Activated T-helper 2 cell treated with anti-CD3 and anti-CD28 coated beads, Interferon-gamma antibody, Interleukin-2, Interleukin-4, amounts not matched to agents 10 μg/mL and 5 μg/mL and 100 μg/mL, durations not matched to agents 14 hours and 24 hours and 36 hours (primary cell): ENCODE measurements at regions not wholly inside any gene's neighbourhood (a gene's known extent, or its start where the extent isn't known, plus 50 kb on each side); places are given as distances from the start of the nearest gene placed in this dataset.
"Not testable (repeated sequence)": the region's sequence is repeated elsewhere in the genome, so short reads cannot be mapped to it uniquely, and the experiment has no call there.

Experiments used
- DNase-seq: peaks from one replicate; pipeline ENCODE4 v3.0.0; 2021; ENCODE audit warnings: low spot score
- H3K27ac Mint-ChIP-seq: one replicate; pipeline ENCODE4 v1.8.0; 2021; ENCODE audit warnings: mixed read lengths
- H3K27me3 Mint-ChIP-seq: one replicate; pipeline ENCODE4 v1.8.0; 2021; ENCODE audit warnings: low read depth, mixed read lengths
- H3K36me3 Mint-ChIP-seq: one replicate; pipeline ENCODE4 v1.8.0; 2021; ENCODE audit warnings: low read depth, mixed read lengths
- H3K4me1 Mint-ChIP-seq: one replicate; pipeline ENCODE4 v1.8.0; 2021; ENCODE audit warnings: low read depth, mixed read lengths
- H3K4me3 Mint-ChIP-seq: one replicate; pipeline ENCODE4 v1.8.0; 2021; ENCODE audit warnings: low read depth, mild to moderate bottlenecking, moderate library complexity, mixed read lengths
- H3K9me3 Mint-ChIP-seq: one replicate; pipeline ENCODE4 v1.8.0; 2021; ENCODE audit warnings: mixed read lengths
- intact Hi-C: fragments of 100-400 bp; cut with micrococcal nuclease; formaldehyde crosslinking; loops from one replicate; pipeline ENCODE4 v1.15.1; 2023

DNA sequence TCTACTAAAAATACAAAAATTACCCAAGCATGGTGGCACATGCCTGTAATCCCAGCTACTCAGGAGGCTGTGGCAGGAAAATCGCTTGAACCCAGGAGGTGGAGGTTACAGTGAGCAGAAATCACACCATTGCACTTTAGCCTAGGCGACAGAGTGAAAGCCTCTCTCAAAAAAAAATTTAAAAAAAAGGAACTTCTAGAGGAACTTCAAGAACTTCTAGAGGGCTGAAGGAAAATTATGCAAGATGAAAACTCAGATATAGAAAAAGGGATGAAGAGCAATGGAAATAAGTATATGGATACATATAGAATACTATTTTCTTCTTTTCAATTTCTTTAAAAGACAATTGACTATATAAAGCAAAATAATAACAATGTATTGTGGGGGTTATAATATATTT, 51.2 kb upstream of the PRR5 start:
- no peak for DNase-seq
- intact Hi-C loops: no loop called here
- H3K36me3 Mint-ChIP-seq: no peaks in the 10 kb centered on the region
- no peaks in the 10 kb centered on the region for H3K9me3 Mint-ChIP-seq
- H3K4me1 Mint-ChIP-seq: no peaks in the 10 kb centered on the region
- H3K27ac Mint-ChIP-seq: no peak overlapping the region
- H3K4me3 Mint-ChIP-seq: no peak overlapping the region
- peaks cover 7% of the 10 kb centered on the region for H3K27me3 Mint-ChIP-seq

GRCh38 chr22:44648821-44649565, 53.0 kb upstream of the PRR5 start:
- Mint-ChIP-seq H3K27ac (no peak overlapping the region), H3K4me1 (no peaks in the 10 kb centered on the region), H3K4me3 (no peak overlapping the region), H3K27me3 (peaks cover 8% of the 10 kb centered on the region), H3K9me3 (no peaks in the 10 kb centered on the region), H3K36me3 (no peaks in the 10 kb centered on the region)
- no peak for DNase-seq
- intact Hi-C loops: no loop called here

- intact Hi-C loops: no loop called here
- H3K9me3 Mint-ChIP-seq: no peaks in the 10 kb centered on the region
- no peak for DNase-seq
- peaks cover 11% of the 10 kb centered on the region for H3K27me3 Mint-ChIP-seq
- no peaks in the 10 kb centered on the region for H3K36me3 Mint-ChIP-seq
- no peak overlapping the region for H3K27ac Mint-ChIP-seq
- no peak overlapping the region for H3K4me3 Mint-ChIP-seq
- H3K4me1 Mint-ChIP-seq: no peaks in the 10 kb centered on the region
Measured at GRCh38 chr22:44648085-44648820, 53.8 kb upstream of the PRR5 start.

DNA sequence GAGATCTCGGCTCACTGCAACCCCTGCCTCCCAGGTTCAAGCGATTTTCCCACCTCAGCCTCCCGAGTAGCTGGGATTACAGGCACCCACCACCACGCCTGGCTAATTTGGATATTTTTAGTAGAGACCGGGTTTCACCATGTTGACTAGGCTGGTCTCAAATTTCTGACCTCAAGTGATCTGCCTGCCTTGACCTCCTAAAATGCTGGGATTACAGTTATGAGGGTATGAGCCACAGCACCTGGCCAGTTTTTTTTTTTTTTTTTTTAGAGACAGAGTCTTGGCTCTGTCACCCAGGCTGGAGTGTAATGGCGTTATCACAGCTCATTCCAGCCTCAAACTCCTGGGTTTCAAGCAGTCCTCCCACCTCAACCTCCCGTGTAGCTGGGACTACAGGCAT, 54.9 kb upstream of the PRR5 start:
- H3K36me3 Mint-ChIP-seq: no peaks in the 10 kb centered on the region
- H3K4me3 Mint-ChIP-seq: no peak overlapping the region
- intact Hi-C loops: no loop called here

DNA sequence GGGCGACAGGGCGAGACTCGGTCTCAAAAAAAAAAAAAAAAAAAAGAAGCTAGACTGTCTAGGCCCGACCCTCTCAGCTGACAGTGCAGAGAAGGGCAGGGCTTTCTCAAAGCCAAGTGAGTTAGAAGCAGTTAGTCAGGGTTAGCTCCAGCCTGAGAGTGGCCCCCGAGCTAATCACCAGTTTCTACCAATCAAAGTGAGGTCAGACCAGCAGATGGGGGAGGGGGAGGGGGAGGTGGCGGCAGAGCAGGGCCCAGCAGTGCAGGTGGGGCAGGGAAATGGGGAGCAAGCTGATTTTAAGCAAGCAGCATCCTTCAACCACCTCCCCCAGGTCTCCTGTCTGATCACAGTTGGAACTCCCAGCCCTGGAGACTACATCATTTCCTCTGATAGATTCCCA, 55.3 kb upstream of the PRR5 start:
- intact Hi-C loops: no loop called here
- no peak for DNase-seq
- Mint-ChIP-seq H3K27ac (no peak overlapping the region), H3K4me3 (no peak overlapping the region), H3K9me3 (no peaks in the 10 kb centered on the region), H3K36me3 (no peaks in the 10 kb centered on the region), H3K4me1 (no peaks in the 10 kb centered on the region), H3K27me3 (peaks cover 11% of the 10 kb centered on the region)

More for the DNA sequence above, 54.9 kb upstream of the PRR5 start:
- no peak overlapping the region for H3K27ac Mint-ChIP-seq
- no peak for DNase-seq
- no peaks in the 10 kb centered on the region for H3K9me3 Mint-ChIP-seq
- H3K27me3 Mint-ChIP-seq: peaks cover 11% of the 10 kb centered on the region
- H3K4me1 Mint-ChIP-seq: no peaks in the 10 kb centered on the region

- Mint-ChIP-seq H3K27me3 (peaks cover 11% of the 10 kb centered on the region), H3K9me3 (no peaks in the 10 kb centered on the region), H3K36me3 (no peaks in the 10 kb centered on the region), H3K27ac (no peak overlapping the region), H3K4me3 (no peak overlapping the region), H3K4me1 (no peaks in the 10 kb centered on the region)
- no peak for DNase-seq
- intact Hi-C loops: no loop called here
Measured at GRCh38 chr22:44646141-44646540, 55.9 kb upstream of the PRR5 start.

DNA sequence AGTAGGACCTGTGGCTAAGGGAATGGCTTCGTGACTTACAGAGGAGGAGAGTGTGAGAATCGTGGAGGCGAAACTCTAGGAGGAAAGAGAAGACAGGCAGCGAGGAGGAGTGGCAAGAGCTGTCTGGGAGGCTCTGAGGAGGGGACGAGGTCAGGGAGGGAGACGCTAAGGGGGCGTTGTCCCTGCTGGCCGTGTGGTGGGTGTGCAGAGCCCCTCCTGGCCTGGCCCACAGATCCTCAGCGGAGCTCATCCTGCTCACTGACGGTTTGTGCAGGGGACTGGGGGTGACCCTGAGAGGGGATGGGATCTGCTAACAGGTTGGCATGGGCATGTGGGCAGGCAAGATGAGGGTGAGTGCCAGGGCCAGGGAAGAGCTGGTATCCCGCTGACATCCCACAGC, 56.5 kb upstream of the PRR5 start:
- Mint-ChIP-seq H3K27ac (no peak overlapping the region), H3K36me3 (no peaks in the 10 kb centered on the region), H3K9me3 (no peaks in the 10 kb centered on the region), H3K27me3 (peaks cover 8% of the 10 kb centered on the region), H3K4me3 (no peak overlapping the region), H3K4me1 (no peaks in the 10 kb centered on the region)
- no peak for DNase-seq
- intact Hi-C loops: no loop called here

- H3K36me3 Mint-ChIP-seq: no peaks in the 10 kb centered on the region
- H3K27me3 Mint-ChIP-seq: peaks cover 8% of the 10 kb centered on the region
- no peaks in the 10 kb centered on the region for H3K4me1 Mint-ChIP-seq
- intact Hi-C loops: no loop called here
- no peak overlapping the region for H3K27ac Mint-ChIP-seq
- no peaks in the 10 kb centered on the region for H3K9me3 Mint-ChIP-seq
- no peak for DNase-seq
- H3K4me3 Mint-ChIP-seq: no peak overlapping the region
Measured at GRCh38 chr22:44645083-44645482, 56.9 kb upstream of the PRR5 start.

GRCh38 chr22:44643526-44644101, 58.4 kb upstream of the PRR5 start:
- H3K4me3 Mint-ChIP-seq, H3K9me3 Mint-ChIP-seq, H3K27ac Mint-ChIP-seq, DNase-seq, H3K4me1 Mint-ChIP-seq, intact Hi-C loops, H3K27me3 Mint-ChIP-seq, H3K36me3 Mint-ChIP-seq: not testable (repeated sequence)

- H3K9me3 Mint-ChIP-seq: no peaks in the 10 kb centered on the region
- no peak overlapping the region for H3K27ac Mint-ChIP-seq
- H3K36me3 Mint-ChIP-seq: no peaks in the 10 kb centered on the region
- DNase-seq: no peak
- H3K27me3 Mint-ChIP-seq: peaks cover 6% of the 10 kb centered on the region
- H3K4me3 Mint-ChIP-seq: no peak overlapping the region
- intact Hi-C loops: no loop called here
- no peaks in the 10 kb centered on the region for H3K4me1 Mint-ChIP-seq
Measured at GRCh38 chr22:44642096-44642644, 59.8 kb upstream of the PRR5 start.

- no peaks in the 10 kb centered on the region for H3K36me3 Mint-ChIP-seq
- H3K27ac Mint-ChIP-seq: no peak overlapping the region
- peaks cover 9% of the 10 kb centered on the region for H3K27me3 Mint-ChIP-seq
- intact Hi-C loops: no loop called here
- no peaks in the 10 kb centered on the region for H3K4me1 Mint-ChIP-seq
- H3K4me3 Mint-ChIP-seq: no peak overlapping the region
- no peaks in the 10 kb centered on the region for H3K9me3 Mint-ChIP-seq
- DNase-seq: no peak
Measured at GRCh38 chr22:44640618-44641155, 61.3 kb upstream of the PRR5 start.

DNA sequence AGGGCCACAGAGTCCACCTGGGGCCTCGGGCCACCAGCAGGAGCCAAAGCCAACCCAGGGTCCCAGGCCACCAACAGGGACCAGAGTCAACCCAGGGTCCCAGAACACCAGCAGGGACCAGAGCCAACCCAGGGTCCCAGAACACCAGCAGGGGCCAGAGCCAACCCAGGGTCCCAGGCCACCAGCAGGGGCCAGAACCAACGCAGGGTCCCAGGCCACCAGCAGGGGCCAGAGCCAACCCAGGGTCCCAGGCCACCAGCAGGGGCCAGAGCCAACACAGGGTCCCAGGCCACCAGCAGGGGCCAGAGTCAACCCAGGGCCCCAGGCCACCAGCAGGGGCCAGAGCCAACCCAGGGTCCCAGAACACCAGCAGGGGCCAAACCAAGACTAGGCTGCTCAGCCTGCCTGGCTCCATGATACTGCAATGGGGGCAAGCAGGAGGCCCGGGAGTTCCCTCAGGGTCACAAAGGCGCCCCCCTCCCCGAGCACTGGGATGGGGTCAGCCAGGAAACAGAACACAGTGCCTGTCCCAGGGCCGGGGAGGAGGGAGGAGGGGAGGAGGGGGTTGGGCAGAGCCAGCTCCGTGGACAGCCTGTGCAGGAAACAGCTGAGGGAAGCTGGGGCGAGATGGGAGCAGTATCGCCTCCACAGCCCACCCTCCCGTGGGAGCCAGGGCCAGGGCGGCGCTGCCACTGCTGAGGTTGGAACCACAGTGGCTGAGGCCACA, 62.0 kb upstream of the PRR5 start:
- intact Hi-C loops: no loop called here
- Mint-ChIP-seq H3K4me3 (no peak overlapping the region), H3K4me1 (no peaks in the 10 kb centered on the region), H3K27ac (no peak overlapping the region), H3K9me3 (no peaks in the 10 kb centered on the region), H3K36me3 (no peaks in the 10 kb centered on the region), H3K27me3 (peaks cover 6% of the 10 kb centered on the region)
- no peak for DNase-seq
